HUDEP-2 (cell line): ENCODE measurements at regions not wholly inside any gene's neighbourhood (a gene's known extent, or its start where the extent isn't known, plus 50 kb on each side); places are given as distances from the start of the nearest gene placed in this dataset.

Experiments used
- DNase-seq, 76 experiments: peaks; one replicate each; lab custom pipeline; 2025; ENCODE audit not compliant: unreplicated experiment in 76 of 76; lab: John Stamatoyannopoulos, UW

- peak in 17 of 76 experiments; percentile 1 to 43 (median 8) for DNase-seq
Measured at GRCh38 chr16:80027007-80027965, 426.7 kb upstream of the MAF start.

GRCh38 chr16:80025236-80025635, 424.7 kb upstream of the MAF start:
- no peak for DNase-seq

- DNase-seq: no peak
Measured at GRCh38 chr16:80024443-80024842, 423.9 kb upstream of the MAF start.

GRCh38 chr16:80023865-80024264, 423.3 kb upstream of the MAF start:
- DNase-seq: no peak

GRCh38 chr16:80019395-80019794, 418.9 kb upstream of the MAF start:
- no peak for DNase-seq

- no peak for DNase-seq
Measured at GRCh38 chr16:80018466-80018865, 417.9 kb upstream of the MAF start.

- no peak for DNase-seq
Measured at GRCh38 chr16:80016731-80017326, 416.3 kb upstream of the MAF start.

GRCh38 chr16:80015566-80015965, 415.0 kb upstream of the MAF start:
- DNase-seq: no peak

GRCh38 chr16:80014241-80014939, 413.9 kb upstream of the MAF start:
- no peak for DNase-seq

- DNase-seq: no peak
Measured at GRCh38 chr16:80012586-80012985, 412.0 kb upstream of the MAF start.

GRCh38 chr16:80009971-80010659, 409.6 kb upstream of the MAF start:
- DNase-seq: no peak

GRCh38 chr16:80008857-80009256, 408.3 kb upstream of the MAF start:
- DNase-seq: no peak

GRCh38 chr16:80007231-80007630, 406.7 kb upstream of the MAF start:
- no peak for DNase-seq

- DNase-seq: peak in 3 of 76 experiments; percentile 1 to 5 (median 1)
Measured at GRCh38 chr16:80006241-80007215, 406.0 kb upstream of the MAF start.

- no peak for DNase-seq
Measured at GRCh38 chr16:80004113-80004512, 403.6 kb upstream of the MAF start.

GRCh38 chr16:80002261-80002660, 401.7 kb upstream of the MAF start:
- DNase-seq: no peak

GRCh38 chr16:79998143-79998542, 397.6 kb upstream of the MAF start:
- no peak for DNase-seq

GRCh38 chr16:79997257-79997656, 396.7 kb upstream of the MAF start:
- DNase-seq: peak in 7 of 76 experiments; percentile 0 to 15 (median 2)

- DNase-seq: no peak
Measured at GRCh38 chr16:79996321-79996720, 395.8 kb upstream of the MAF start.

GRCh38 chr16:79995315-79995714, 394.8 kb upstream of the MAF start:
- DNase-seq: no peak
